GM19397 (cell line): ENCODE measurements at regions not wholly inside any gene's neighbourhood (a gene's known extent, or its start where the extent isn't known, plus 50 kb on each side); places are given as distances from the start of the nearest gene placed in this dataset.
"Not testable (repeated sequence)": the region's sequence is repeated elsewhere in the genome, so short reads cannot be mapped to it uniquely, and the experiment has no call there.

Experiments
- ATAC-seq: cut with Tn5 transposase; IDR thresholded peaks from one replicate; pipeline ENCODE4 v1.9.1; 2021; ENCODE audit warnings: mild to moderate bottlenecking, moderate library complexity; ENCODE audit not compliant: unreplicated experiment

DNA sequence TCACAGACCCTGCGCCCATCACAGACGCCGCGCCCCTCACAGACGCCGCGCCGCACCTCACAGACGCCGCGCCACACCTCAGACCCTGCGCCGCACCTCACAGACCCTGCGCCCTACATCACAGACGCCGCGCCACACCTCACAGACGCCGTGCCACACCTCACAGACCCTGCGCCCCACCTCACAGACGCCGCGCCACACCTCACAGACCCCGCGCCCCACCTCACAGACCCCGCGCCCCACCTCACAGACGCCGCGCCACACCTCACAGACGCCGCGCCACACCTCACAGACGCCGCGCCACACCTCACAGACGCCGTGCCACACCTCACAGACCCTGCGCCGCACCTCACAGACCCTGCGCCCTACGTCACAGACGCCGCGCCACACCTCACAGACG lies 657.4 kb downstream of the TRIML1 start:
- not testable (repeated sequence) for ATAC-seq

DNA sequence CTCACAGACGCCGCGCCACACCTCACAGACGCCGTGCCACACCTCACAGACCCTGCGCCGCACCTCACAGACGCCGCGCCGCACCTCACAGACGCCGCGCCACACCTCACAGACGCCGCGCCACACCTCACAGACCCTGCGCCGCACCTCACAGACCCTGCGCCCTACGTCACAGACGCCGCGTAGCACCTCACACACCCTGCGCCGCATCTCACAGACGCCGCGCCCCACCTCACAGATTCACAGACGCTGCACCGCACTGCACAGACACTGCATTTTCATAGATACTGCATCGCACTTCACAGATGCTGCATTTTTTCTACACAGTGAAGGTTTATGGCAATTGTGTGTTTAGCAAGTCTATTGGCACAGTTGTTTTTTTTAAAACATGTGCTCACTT lies 657.8 kb downstream of the TRIML1 start:
- ATAC-seq: not testable (repeated sequence)

GRCh38 chr4:188804861-188805260 lies 665.6 kb downstream of the TRIML1 start:
- no peak for ATAC-seq

DNA sequence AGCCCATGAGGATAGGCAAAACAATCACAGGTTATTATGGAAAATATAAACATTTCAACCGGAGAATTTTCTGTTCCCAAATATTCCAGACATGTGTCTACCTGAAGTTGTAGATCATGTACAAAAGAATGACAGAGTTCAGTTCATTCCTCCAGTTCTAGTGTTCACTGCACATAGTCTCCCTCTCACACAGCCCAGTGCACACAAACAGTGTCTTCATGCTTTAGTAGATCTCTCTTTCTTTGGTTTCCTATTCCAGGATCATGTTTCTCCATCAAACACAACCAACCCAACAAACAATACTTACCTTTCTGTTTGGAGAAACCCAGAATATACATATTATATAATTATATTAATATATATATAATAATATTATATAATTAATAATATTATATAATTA lies 671.9 kb downstream of the TRIML1 start:
- no peak for ATAC-seq

GRCh38 chr4:188812644-188813043 lies 673.4 kb downstream of the TRIML1 start:
- ATAC-seq: no peak

DNA sequence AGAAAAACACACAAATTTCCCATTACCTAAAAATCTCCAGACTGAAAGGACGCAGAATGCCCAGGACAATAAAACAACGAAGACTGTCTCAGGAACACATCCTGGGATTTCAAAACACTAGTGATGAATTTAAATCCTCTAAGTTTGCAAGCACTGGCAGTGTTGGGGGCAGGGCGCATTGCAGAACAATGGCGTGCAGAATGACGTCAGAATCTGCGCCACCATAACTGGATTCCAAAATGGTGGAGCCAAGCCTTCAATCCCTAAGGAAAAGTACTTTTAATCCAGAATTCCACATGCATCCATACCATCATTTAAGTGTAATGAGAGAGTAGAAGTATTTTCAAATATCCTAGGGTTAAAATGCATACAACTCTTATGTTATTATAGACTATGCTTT lies 679.1 kb downstream of the TRIML1 start:
- ATAC-seq: no peak

DNA sequence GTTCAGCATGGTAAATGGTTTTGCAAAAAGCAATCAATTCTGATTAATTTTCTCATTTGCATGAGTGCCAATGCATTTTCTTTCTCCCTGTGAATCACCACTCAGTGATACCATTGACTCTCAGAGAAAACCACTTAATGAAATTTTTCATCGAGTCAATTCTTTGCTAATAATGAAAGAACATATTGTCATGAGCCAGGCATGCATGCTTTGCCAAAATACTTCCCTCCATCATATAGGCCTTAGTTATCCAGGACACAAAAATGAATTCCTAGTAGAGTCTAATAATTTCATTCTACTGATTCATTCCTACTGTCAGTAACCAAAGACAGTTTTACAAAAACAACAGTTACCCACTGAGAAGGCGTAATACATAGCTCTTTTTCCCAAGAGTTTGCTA lies 680.0 kb downstream of the TRIML1 start:
- no peak for ATAC-seq

GRCh38 chr4:188821500-188821899 lies 682.3 kb downstream of the TRIML1 start:
- no peak for ATAC-seq

GRCh38 chr4:188822698-188823097 lies 683.5 kb downstream of the TRIML1 start:
- ATAC-seq: no peak

GRCh38 chr4:188824553-188824952 lies 685.3 kb downstream of the TRIML1 start:
- no peak for ATAC-seq

DNA sequence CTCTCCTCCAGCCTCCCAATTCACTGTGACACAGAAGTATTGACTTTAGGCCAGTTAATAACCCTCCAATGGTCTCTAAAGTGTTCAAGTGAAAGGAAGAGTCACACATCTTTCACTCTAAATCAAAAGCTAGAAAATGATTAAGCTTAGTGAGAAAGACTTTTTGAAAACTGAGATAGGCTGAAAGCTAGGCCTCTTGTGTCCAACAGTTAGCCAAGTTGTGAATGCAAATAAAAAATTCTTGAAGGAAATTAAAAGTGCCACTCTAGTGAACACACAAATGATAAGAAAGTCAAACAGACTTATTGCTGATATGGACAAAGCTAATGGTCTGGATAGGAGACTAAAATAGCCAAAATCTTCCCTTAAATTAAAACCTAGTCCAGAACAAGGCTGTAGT lies 687.2 kb downstream of the TRIML1 start:
- ATAC-seq: no peak

- no peak for ATAC-seq
Observed at GRCh38 chr4:188839704-188840103, 700.5 kb downstream of the TRIML1 start.

- ATAC-seq: no peak
Observed at GRCh38 chr4:188841523-188841922, 702.3 kb downstream of the TRIML1 start.

- ATAC-seq: no peak
Observed at GRCh38 chr4:188854436-188854835, 715.2 kb downstream of the TRIML1 start.

- ATAC-seq: no peak
Observed at GRCh38 chr4:188858696-188859095, 719.5 kb downstream of the TRIML1 start.

DNA sequence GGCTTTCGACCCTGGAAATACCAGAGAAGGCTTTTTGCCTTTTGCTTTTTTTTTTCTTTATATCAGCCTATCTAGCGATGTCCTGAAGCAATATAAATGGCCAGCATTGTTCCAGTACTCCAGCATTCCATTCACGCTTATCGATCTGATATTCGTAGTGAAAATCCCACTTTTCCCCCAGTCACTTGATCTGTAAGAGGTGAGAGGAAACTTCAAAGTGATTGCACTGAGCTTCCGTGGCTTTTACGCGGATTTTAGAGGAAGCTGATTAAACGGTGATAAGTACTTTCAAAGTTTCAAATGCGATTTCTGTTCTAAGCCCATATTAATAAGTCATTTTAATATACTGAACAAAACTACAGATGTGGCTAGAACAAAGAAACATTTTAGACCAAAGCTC lies 725.5 kb downstream of the TRIML1 start:
- ATAC-seq: no peak

GRCh38 chr4:188867796-188868195 lies 728.6 kb downstream of the TRIML1 start:
- ATAC-seq: no peak

DNA sequence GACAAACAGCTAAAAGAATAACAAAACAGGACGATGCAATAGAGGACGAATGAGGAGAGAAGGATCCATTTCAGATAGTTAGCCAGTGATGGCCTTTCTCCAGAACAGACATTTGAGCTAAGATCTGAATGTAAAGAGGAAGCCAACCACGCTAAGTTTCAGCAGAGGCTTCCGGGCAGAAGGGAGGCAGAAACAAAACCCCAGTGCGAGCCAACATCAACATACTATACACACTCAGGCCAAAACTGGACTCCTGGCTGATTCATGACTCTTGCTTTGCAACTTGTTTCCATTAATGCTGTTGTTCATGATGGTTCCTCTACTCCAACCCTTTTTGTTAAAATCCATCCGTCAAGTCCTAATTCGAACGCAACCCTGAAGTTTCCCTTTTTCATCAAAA lies 730.3 kb downstream of the TRIML1 start:
- no peak for ATAC-seq

GRCh38 chr4:188872809-188873208 lies 733.6 kb downstream of the TRIML1 start:
- no peak for ATAC-seq

- no peak for ATAC-seq
Observed at GRCh38 chr4:188876881-188877280, 737.6 kb downstream of the TRIML1 start.

DNA sequence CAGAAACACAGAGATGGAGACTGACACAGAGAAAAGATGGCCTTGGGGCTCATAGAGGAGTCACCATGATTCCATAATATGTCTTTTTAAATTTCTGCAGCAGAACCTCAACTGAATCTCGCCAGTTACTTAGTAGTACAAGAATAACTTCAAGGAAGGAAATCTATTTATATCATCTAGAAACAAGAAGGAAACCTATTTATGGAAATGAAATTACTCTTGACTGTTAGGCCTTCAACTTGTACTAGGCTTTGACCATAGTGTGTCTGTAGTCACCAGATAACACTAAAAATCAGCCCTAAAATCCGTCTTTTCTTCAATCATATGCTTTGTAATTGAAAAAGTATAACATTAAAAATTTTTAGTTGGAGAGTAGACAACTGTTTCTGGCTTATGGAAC lies 740.4 kb downstream of the TRIML1 start:
- no peak for ATAC-seq

DNA sequence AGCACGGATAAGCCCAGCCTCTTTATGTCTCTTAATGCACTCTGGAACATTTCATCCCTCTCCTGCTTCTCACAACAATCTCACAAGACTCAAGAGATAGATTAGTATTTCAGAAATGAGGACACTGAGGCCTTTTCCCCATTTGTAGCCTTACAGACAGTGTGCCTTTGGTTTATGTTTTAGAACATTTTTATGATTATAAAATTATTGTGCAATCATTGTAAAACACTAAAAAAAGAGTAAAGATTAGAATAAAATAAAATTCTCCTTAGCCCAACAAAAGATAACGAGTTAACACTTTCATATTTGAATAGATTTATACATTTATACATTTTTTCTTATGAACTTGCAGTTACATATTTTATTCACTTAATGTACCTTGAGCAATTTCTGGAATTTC lies 748.7 kb downstream of the TRIML1 start:
- ATAC-seq: no peak

DNA sequence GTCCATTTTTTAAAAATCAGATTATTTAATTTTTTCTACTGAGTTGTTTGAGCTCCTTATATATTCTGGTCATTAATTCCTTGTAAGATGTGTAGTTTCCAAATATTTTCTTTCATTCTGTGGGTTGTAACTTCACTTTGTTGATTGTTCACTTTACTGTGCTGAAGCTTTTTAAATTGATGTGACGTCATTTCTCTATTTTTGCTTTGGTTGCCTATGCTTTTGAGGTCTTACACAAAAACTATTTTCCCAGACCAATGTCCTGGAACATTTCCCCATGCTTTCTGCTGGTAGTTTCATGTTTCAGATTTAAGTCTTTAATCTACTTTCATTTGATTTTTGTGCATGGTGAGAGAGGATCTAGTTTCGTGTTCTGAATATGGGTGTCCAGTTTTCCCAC lies 753.6 kb downstream of the TRIML1 start:
- no peak for ATAC-seq

DNA sequence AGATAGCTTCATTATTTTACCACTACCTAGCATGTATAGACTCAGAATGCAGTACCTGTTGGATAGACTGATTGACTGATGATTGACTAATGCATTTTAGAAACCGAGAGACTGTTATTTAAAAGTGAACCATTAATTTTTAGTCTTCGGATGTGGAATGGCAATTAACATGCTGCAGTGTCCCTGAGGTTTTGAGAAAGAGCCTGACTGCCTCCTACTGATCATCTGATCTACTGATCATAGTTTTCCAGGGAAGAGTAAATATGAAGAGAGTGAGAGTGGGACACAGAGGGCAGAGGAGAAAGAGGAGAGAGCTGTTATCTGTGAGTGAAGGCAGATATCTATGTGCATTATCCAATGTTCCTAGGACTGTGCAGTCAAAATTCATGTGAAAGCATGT lies 764.7 kb downstream of the TRIML1 start:
- no peak for ATAC-seq
